Epithelial cell of esophagus (primary cell): ENCODE measurements at regions not wholly inside any gene's neighbourhood (a gene's known extent, or its start where the extent isn't known, plus 50 kb on each side); places are given as distances from the start of the nearest gene placed in this dataset.

ENCODE experiments used
- DNase-seq: peaks from one replicate; pipeline ENCODE4 v3.0.0; 2010; ENCODE audit warnings: low read depth
- H3K4me3 ChIP-seq: 2 replicates; pipeline ENCODE4 v1.5.1; 2011; ENCODE audit warnings: mild to moderate bottlenecking, low read length, control low read depth
- CTCF ChIP-seq: IDR thresholded peaks from 2 replicates; pipeline ENCODE4 v1.5.1; 2011; ENCODE audit warnings: low read depth, mild to moderate bottlenecking, low read length, control low read depth, inconsistent platforms; ENCODE audit not compliant: insufficient read depth; ENCODE audit errors: missing control alignments

DNA sequence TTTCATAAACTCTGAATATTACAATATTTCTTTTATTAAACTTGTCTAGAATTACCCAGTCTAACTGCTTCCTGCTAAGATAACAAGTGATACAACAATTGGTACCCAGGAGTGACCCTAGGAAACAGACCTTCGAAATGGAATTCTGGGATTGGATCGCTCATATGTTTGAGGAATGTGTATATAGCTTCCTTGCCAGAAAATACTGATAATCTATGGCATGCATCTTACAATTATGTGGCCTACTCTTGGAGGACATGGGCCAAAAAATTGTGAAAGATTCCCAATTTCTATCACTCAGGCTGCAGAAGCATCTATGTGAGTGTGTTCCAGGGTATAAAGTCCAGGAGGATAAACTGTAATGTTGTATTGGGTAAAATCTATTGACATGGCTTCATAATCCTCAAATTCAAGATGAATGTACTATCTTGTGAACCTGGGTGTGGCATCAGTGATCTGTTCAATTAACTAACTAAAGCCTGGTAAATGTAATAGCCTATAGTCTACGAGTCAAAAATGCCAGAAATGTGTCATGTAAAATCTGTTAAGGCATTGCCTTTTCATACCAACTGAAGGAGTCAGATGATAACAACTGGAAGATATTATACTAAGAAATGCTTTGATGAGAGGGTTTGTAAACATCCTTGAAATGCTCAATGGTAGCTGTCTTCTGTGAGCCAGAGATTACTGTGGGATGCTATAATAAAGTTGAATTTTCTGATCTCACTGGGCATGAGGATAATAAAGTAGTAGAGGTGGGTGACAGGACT is 1499.3 kb downstream of the PCDH7 start:
- no peak for DNase-seq
- H3K4me3 ChIP-seq: no peak overlapping the region
- no peak for TF ChIP-seq CTCF

- no peak for TF ChIP-seq CTCF
- DNase-seq: peak; percentile 71
Measured at GRCh38 chr4:32226204-32226603, 1506.0 kb downstream of the PCDH7 start.

GRCh38 chr4:32226733-32227132 is 1506.6 kb downstream of the PCDH7 start:
- no peak overlapping the region for H3K4me3 ChIP-seq
- no peak for TF ChIP-seq CTCF
- no peak for DNase-seq

More at GRCh38 chr4:32226204-32226603, 1506.0 kb downstream of the PCDH7 start:
- no peak overlapping the region for H3K4me3 ChIP-seq

DNA sequence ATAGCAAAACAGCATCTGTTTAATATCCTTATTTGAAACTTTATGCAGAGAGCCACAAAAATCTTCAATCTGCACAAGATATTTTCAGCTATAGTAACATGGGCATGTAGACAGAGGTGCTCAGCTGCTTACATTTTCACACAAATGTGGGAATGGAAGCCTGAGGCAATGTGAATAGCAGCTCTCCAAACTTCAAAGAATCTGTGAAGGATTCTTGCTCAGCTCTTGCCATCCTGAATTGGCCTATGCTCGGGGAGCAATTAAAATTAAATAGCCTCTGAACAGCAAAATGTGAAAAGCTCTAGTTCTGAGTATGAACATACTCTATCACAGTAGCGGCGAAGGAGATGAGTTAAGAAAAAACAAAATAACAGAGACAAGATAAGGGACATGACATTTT is 1523.8 kb downstream of the PCDH7 start:
- H3K4me3 ChIP-seq: no peak overlapping the region
- DNase-seq: no peak
- no peak for TF ChIP-seq CTCF

DNA sequence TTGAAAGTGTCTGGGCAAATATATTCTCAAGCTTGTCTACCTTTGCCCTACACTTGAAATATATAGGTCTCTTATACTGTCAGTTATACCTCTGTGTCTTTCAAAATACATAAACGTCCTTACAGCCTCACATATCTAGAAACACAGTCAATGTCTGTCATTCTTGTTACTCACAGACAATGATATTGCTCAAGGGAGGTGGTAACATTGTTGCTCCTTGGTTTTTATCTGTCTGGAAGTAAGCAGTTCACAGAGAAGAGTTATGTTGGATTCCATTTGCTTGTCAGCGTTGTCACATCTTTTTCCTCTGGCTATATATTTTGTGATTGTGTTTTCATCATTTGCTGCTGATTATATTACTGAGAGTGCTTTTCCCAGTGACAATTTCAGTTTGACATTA is 1528.9 kb downstream of the PCDH7 start:
- DNase-seq: peak; percentile 30
- no peak for TF ChIP-seq CTCF

DNA sequence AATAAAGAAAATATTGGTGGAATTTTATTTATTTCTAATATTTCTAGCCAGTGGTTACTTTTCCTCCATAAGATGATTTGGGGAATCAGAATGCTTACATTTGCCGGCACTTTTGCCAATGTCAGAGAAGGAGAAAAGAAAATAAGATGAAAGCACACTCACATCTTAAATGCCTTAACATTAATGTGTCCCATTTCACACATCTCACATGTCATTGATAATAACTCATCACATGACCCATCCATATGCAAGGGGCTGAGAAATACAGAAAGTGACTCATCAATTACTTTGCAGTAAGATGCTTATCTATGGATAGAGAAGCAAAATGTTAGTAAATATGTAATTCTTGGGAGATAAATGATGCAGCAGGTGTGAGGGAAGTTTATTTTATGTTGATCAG is 1531.0 kb downstream of the PCDH7 start:
- DNase-seq: no peak
- no peak for TF ChIP-seq CTCF
- H3K4me3 ChIP-seq: no peak overlapping the region

More for the DNA sequence above, 1528.9 kb downstream of the PCDH7 start:
- H3K4me3 ChIP-seq: no peak overlapping the region

- no peak for TF ChIP-seq CTCF
- no peak overlapping the region for H3K4me3 ChIP-seq
- DNase-seq: no peak
Measured at GRCh38 chr4:32251926-32252325, 1531.8 kb downstream of the PCDH7 start.
